Frontal cortex (tissue), 3 donors: ENCODE measurements at regions not wholly inside any gene's neighbourhood (a gene's known extent, or its start where the extent isn't known, plus 50 kb on each side); places are given as distances from the start of the nearest gene placed in this dataset.

Experiments
- DNase-seq, 2 donors: peaks; one replicate each; pipeline ENCODE4 v3.0.0; 2012; ENCODE audit warnings: low spot score in 2 of 2
- FAIRE-seq: peaks from 2 replicates; lab custom pipeline; 2012; peaks lifted over from hg19 to GRCh38; lab: Jason Lieb, UNC
- donor health status: control.
- donor health status: control.
- donor health status: control.

- no peak for FAIRE-seq
- no peak for DNase-seq
These were observed 55.0 kb upstream of the FNDC3A start for GRCh38 chr13:48920730-48921129.

GRCh38 chr13:48923376-48923775 is 52.3 kb upstream of the FNDC3A start:
- FAIRE-seq (no peak), DNase-seq (no peak)

GRCh38 chr13:48925001-48925400 is 50.7 kb upstream of the FNDC3A start:
- DNase-seq (no peak), FAIRE-seq (no peak)
